GM11168 (cell line): ENCODE measurements at regions not wholly inside any gene's neighbourhood (a gene's known extent, or its start where the extent isn't known, plus 50 kb on each side); places are given as distances from the start of the nearest gene placed in this dataset.

Experiments used
- in situ Hi-C: fragments of 300-500 bp; cut with MboI; formaldehyde crosslinking; loops from one replicate; pipeline ENCODE4 v1.12.0; 2022; ENCODE audit warnings: low sequenced_read_pairs; ENCODE audit not compliant: unreplicated experiment

DNA sequence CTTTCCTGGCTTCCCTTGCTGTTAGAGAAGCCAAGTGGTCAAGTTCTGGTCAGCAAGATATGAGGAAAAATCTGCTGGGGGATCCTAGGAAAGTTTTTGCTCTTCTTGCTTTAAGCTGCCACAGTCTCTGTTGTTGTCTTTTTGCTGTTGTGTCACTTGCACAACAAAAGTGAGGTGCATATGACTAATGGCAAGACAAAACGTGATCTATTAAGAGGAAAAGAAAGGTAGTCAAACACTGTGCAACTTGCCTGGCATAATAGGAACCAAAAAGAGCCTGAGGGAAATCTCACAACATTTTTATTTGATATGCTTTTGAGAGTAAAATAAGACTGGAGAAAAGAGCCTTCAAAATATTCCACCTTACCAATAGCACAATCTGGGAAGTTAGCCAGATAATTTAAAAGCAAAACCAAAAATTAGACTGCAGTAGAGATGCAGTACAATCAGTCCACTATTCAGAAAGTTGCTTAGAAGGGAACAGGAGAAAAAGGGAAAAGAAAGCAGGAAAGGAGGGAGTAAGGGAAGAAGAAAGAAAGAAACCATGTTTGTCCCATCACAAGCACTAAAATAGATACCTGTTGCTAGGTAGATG is 110.0 kb upstream of the SLC4A7 start:
- in situ Hi-C loops: no loop called here

GRCh38 chr3:27593173-27593572 is 109.0 kb upstream of the SLC4A7 start:
- in situ Hi-C loops: no loop called here

- in situ Hi-C loops: no loop called here
Observed at GRCh38 chr3:27591312-27592210, 107.4 kb upstream of the SLC4A7 start.

DNA sequence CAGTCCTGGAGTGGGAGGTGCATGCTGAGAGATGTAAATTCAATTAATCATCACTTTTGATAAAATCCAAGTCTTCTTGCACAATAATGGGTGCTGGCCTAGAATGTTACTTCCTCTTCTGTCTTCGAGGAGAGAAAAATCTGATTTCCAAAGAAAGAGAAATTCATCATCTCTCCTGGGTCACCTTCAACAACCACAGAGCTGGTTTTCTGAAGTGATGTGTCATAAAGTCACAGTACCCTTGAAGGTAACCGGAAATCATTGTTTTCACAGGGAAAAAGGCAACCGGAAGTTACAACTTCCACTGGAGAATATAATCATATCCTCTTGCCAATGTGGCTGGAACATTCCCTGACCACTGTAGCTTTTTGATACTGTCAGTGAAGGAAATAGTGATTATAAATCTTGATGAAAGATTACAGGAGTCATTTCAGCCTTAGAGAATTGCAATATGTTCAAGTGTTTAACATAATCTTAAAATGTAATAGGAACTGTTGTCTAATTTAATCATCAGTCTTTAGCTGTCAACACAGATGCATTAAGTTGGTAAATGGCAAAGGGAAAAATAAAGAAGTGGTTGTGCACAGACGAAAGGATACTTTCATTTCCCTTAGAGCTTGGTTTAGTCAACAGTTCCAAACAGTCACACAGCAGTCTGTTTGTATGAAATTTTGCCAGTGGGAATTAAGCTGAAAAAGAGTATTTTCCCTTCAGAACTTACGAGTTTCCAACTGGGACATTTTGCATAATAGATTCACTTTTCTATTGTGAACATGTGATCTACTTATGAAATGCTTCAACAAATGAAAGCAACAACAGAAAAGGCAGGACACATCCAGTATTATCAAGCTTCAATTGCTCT is 106.5 kb upstream of the SLC4A7 start:
- in situ Hi-C loops: no loop called here

GRCh38 chr3:27589795-27590194 is 105.6 kb upstream of the SLC4A7 start:
- in situ Hi-C loops: no loop called here

DNA sequence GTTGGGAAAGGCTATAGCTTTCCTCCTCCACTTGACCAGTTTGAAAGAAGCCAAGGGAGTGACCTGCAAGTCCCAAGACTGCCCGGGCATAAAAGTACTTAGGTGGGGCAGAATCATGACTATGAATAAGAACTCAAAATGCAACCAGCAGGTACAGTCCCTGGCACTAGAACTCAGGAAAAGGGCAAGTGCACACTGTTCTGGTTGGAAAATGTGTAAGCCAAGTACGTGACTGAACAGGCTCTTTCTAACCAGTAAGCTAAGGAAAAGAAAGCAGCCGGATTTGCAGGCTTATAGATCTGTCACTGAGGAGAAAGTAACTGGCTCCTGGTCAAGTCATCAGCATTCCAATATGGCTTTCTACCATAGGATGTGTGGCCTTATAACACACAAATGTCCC is 101.2 kb upstream of the SLC4A7 start:
- in situ Hi-C loops: no loop called here

DNA sequence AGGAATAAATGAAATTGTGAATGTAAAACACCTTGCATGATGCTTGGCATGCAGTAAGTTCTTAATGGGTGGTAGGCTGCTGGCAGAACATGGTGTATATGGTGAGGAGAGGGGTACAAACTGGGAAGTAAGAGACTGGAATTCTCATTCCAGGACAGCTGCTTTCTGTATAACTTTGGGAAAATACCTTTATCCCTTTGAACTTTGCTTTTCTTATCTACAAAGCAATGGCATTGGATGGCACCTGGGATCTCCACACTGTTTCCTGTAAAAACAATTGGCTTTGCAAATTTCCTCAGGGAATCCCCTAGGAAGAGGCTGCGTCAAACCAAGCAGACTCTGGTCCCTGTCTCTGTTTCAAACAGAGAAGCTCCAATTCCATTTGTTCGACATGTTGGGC is 100.7 kb upstream of the SLC4A7 start:
- in situ Hi-C loops: no loop called here

GRCh38 chr3:27581852-27582251 is 97.7 kb upstream of the SLC4A7 start:
- in situ Hi-C loops: no loop called here

DNA sequence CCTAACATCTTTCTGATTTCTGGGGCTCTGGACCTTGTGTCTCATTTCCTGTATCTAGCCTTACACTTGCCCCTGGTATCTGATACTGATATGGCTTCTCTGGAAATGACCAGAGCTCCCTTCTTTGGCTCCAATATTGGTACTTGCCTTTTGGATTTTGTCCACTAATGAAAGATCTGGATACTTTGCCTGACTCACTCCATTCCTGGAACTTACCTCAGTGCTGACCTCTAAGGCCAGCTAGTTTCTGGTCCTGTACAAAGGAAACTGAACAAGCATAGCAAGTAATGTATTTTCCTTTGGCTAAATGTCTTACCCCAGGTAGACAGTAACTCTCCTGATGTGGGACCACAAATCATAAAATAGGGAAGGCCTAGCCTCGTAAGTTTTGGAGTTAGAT is 93.8 kb upstream of the SLC4A7 start:
- in situ Hi-C loops: no loop called here

DNA sequence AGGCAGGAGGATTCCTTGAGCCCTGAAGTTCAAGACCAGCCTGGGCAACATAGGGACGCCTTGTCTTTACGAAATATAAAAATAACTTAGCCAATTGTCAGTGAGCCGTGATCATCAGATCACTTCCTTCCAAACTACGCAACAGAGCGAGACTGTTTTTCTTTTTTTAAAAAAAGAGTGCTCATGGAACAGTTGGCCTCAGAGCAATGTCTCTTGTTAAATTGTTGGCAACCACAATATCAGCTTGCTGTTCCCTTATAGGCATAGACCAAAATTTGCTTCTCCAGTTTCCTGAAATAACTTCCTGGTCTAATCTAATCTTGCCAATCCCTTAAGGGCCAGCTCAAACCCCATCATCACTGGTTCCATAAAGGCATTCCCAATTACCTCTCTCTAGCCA is 93.3 kb upstream of the SLC4A7 start:
- in situ Hi-C loops: no loop called here

DNA sequence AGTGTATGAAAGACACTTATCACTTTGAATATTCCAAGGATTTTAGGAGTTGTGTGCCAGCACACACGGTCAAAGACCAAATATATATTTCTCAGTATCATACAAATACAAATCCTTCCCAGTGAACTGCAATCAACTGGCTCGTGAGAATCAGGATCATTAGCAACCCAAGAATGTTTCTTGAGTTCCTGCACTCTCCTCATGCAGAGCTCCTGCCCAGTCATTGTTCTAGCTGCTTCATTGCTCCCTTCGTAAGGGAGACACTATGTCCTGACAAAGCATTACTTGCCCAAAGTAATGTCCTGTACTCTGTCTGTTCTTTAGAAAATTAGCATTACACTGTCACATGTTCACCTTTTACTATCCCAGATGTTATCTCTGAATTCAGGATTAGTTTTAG is 92.0 kb upstream of the SLC4A7 start:
- in situ Hi-C loops: no loop called here

- in situ Hi-C loops: no loop called here
Observed at GRCh38 chr3:27575499-27575898, 91.3 kb upstream of the SLC4A7 start.

GRCh38 chr3:27574438-27574795 is 90.2 kb upstream of the SLC4A7 start:
- in situ Hi-C loops: no loop called here

DNA sequence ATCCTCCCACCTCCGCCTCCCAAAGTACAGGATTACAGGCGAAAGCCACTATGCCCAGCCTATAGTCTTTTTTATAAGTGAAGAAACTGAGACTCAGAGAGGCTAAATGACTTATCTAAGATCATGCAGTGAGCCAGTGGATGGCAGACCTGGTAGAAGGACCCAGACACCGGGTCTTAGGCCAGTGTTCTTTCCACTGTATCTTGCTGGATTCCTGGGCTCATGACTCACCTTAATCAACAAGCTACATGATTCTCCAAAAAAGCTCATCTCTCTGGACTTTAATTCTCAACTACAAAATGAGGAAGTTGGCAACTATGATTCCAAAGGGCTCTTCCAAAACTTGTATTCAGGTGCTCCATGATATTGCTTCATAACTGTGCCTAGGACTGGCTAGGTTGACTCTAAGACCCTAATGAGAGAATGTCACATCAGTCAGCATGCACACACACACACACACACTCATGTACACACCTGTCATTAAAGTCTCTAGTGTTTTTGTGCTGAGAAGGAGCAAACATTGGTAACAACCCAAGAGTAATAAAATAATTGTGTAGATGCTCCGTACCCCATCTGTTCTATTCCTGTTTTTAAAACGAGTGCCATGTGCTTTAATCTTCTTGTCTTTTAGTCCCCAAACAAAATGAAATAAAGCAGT is 89.7 kb upstream of the SLC4A7 start:
- in situ Hi-C loops: no loop called here

GRCh38 chr3:27573138-27573537 is 89.0 kb upstream of the SLC4A7 start:
- in situ Hi-C loops: no loop called here

GRCh38 chr3:27571345-27571744 is 87.2 kb upstream of the SLC4A7 start:
- in situ Hi-C loops: no loop called here

GRCh38 chr3:27570421-27571106 is 86.4 kb upstream of the SLC4A7 start:
- in situ Hi-C loops: no loop called here

DNA sequence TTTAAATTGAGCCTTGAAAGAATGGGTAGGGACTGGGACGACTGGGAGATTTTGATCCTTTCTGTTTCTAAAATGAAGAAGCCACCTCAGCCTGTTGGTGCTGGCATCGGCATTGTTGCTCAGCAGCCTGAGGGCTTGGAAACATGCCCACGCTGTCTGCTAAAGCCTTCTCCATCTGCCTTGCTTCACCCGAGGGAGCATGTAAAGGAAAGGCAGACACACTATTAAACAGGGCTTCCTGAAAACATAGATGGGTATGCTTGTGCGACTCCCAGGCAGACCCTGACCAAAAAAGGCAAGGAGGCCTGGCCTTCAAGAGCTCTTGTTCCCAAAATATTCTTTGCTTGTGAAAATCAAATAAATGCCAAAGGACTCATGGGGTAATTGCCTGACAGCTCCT is 84.2 kb upstream of the SLC4A7 start:
- in situ Hi-C loops: no loop called here

- in situ Hi-C loops: no loop called here
Observed at GRCh38 chr3:27567251-27567650, 83.1 kb upstream of the SLC4A7 start.
